HG03432 (cell line): ENCODE measurements at regions not wholly inside any gene's neighbourhood (a gene's known extent, or its start where the extent isn't known, plus 50 kb on each side); places are given as distances from the start of the nearest gene placed in this dataset.
A peak's percentile ranks its signal among the peaks of the same experiment; 100 is the strongest.
"Not testable (repeated sequence)": the region's sequence is repeated elsewhere in the genome, so short reads cannot be mapped to it uniquely, and the experiment has no call there.

Experiments
- ATAC-seq: cut with Tn5 transposase; IDR thresholded peaks from one replicate; pipeline ENCODE4 v1.9.1; 2021; ENCODE audit warnings: mild to moderate bottlenecking, moderate library complexity; ENCODE audit not compliant: unreplicated experiment

GRCh38 chr13:76668141-76668540 lies 218.1 kb downstream of the KCTD12 start:
- ATAC-seq = no peak

GRCh38 chr13:76667551-76667950 lies 218.7 kb downstream of the KCTD12 start:
- ATAC-seq = no peak

DNA sequence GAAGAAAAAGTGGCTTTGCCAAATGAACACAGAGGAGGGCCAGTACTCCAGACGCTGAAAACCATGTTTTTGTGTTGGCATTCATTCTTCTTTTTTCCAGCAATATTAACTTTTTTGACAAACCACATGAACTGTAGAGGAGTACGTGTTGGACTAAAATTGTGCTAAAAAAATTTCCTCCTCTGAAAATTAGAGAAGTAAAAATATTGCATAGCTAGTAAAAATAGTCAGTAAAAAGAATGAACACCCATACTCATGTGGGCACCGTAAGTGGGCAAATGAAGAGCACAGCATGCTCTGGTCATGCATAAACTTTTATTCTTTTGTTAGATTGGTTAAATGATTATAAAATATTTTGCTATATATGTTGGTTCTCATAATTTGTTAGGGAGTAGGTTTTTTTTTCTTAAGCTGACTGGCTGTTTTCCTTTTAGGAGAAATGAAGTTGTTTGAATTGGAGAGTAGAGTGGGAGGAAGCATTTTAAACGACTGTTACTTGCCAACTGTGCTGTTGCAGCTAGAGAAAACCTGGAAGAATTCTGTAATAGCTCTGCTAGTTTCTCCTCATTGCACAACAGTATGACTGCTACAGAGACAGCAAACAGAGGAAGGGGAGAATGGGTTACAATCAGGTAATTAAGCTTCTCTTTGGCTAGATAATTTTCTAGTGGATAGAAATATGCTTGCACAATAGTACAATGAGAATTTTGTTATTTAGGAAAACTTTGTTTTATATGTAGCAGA lies 222.4 kb downstream of the KCTD12 start:
- ATAC-seq = no peak

- not testable (repeated sequence) for ATAC-seq
Measured at GRCh38 chr13:76659074-76659473, 227.1 kb downstream of the KCTD12 start.

DNA sequence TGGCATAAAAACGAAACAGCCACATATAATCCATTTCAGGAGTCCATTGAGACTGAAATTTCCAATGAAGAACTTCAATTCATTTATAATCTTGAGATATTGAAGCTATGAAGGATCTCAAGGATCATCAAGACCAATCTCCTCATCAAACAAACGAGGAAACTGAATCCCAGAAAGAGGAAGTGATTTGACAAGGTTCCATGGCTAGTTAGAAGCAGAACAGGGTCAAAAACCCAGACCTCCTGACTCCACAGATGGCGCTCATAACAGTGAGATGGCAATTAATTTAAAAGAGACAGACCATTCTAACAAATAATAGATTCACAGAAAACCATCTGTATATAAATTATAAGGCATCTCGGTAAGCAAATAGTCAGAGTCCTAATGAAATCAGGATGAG lies 229.7 kb downstream of the KCTD12 start:
- no peak for ATAC-seq

GRCh38 chr13:76656056-76656455 lies 230.1 kb downstream of the KCTD12 start:
- ATAC-seq = no peak

DNA sequence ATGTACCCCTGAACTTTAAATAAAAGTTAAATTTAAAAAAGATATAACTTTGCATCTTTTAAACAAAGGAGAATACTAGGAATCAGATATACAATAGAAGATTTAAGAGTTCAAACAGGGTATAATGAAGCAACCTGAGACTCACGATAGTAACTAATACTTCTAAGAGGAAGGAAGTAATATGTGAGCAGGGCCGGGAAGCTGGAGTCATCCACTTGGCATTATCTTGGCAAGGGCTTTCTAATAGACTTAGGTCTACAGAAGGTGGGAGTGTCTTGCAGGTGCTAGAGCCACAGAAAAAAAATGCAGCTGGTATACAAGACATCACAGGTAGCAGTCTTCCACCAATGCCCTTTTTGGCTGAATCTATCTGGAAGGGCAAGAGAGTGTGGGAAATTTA lies 231.9 kb downstream of the KCTD12 start:
- no peak for ATAC-seq

DNA sequence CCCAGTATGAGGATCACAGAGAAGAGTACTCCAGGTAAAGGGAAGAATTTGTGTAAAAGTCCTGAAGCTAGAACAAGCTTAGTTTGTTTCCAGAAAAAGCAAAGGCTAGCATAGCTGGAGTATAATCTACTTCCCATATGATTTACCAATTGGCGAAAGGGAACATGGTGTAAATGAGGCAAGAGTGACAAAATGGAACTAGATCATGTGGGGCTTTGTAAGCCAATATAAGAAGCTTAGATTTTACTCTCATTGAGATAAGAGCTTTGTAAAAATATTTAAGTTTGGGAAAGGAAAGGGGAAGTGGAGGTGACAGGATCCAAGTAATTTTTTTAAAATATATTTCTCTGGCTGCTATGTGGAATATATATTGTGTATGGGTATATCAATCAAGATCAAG lies 234.9 kb downstream of the KCTD12 start:
- ATAC-seq = no peak

DNA sequence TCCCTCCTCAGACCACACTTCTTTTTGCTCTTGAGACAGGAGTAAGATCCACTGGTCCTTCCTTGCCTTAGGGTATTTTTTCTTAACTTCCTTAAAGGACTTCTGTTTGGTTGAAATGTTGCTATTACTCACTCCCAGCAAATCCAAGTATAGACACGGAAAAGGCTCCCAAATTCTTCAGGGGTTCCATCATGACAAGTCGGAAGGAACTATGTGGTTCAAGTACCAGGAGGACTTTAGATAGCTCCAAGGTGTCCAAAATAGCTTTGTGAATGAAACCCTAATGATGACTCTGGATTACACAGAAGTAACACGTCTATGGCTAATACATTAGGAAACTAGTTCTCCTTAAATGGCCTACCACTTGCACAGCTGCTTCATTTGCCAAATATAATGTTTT lies 238.7 kb downstream of the KCTD12 start:
- ATAC-seq = no peak

DNA sequence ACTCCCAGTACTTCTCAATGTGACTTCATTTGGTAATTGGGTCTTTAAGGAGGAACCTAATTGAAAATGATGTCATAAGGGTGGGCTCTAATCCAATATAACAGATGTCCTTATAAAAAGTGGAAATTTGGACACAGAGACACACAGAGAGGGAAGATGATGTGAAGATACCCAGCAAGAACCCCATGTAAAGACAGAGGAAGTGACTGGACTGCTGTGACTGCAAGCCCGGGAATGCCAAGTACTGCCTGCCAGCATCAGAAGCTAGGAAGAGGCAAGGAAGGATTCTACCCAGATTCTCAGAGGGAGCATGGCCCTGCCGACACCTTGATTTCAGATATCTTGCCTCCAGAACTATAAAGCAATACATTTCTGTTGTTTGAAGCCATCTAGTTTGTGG lies 239.3 kb downstream of the KCTD12 start:
- no peak for ATAC-seq

GRCh38 chr13:76645632-76646031 lies 240.6 kb downstream of the KCTD12 start:
- ATAC-seq = no peak

DNA sequence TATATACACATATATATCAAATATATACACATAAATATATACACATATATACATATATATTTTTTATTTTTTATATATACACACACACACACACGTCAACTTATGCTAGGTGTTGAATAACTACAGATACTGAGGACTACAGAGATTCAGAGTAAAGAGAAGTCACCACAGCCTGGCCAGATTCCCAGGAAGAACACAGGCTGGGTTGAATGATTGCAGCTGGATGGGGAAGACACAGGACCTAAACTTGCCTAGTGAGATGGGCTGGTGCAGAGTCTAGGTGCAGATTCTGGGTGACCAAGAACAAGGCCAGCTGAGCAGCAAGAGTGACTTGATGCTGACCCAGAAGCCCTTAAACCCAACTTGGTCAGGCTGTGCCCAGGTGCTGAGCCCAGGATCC lies 241.3 kb downstream of the KCTD12 start:
- no peak for ATAC-seq

DNA sequence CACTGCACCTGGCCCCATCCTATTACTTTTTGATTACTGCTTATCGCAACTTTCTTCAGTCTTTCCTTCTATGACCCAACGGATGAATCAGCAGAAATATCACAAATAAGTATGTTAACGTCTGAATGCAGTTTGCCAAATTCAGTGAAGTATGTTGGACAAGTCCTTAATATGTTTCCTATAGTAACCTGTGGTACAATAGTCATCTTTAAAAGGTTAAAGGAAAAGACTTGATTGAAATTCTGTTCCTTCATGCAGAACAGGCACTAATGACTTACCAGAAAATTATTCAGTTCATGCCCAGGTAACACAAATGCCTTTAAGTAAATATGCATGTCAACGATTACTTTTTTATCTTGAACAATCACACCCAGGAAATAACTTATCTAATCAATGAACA lies 242.6 kb downstream of the KCTD12 start:
- ATAC-seq = no peak

- ATAC-seq = no peak
Measured at GRCh38 chr13:76641056-76641455, 245.1 kb downstream of the KCTD12 start.

DNA sequence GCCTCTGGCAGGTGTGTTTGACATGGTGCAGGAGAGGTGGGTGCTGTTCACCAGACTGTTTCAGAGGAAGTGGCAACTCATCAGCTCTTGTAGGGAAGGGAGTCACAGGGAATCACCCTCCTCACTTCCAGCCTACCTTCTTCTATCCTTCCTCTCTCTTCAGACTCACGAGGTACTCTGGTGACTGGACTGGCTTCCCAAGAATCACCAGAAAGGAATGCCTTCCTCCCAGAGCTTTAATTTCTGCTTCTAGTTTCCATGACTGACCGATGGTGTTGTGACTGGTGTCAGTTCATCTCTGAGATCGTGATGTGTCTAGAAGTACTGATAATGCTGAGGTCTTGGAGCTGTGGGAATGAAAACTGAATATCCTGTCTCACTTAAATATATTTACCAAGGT lies 247.3 kb downstream of the KCTD12 start:
- ATAC-seq = no peak

DNA sequence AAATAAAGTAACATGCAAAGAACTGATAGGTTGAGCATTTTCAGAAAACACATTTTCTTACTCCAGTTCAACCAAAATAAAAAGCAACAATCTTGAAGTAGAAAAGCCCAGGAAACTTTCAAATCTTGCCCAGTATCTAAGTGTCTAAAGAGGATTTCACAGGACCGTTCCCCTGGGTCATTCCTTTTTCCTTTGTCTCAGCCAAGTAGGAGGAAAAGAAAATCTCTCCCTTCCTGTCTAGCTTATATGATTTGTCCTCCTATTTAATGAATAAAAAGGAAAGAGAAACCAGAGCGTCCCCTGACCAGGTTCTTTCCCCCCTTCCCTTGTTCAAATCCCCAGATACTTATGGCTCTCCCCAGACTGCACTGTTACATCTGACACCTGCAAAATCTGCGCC lies 248.0 kb downstream of the KCTD12 start:
- peak; percentile 27 for ATAC-seq

DNA sequence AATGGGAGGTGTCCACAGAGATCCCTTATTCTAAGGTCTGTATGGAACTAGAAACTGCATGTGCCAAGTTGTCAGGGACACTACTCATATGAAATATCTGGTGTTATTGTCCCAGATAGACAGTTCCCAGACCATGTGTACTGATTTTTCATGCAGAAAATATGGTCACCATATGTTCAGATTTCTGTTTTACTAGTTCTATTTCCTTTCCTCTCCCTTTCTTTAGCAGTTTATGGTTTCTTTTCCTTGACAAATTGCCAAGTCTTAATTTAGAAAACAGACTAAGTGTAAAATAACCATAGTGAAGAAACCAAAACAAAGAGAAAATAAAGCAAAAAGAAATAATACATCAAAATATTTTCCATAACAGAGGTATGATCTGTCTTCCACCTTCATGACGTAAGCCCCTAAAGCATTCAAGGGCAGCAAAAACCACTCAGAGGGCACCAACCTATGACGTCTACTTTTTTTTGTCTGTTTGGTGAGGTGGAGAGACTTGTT lies 248.5 kb downstream of the KCTD12 start:
- no peak for ATAC-seq

DNA sequence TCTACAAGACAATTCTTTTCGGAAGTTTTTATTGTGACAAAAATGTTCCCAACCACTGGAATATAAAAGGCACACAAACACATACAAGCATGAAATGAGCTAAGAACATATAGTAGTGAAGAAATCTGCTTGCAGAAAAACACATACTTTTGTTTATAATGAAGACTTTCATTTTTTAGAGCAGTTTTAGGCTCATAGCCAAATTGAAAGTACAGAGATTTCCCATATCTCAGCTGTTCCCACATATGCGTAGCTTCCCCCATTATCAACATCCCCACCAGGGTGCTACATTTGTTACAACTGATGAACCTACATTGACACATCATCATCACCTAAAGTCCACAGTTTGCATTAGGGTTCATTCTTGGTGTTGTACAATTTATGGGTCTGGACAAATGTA lies 249.4 kb downstream of the KCTD12 start:
- no peak for ATAC-seq

DNA sequence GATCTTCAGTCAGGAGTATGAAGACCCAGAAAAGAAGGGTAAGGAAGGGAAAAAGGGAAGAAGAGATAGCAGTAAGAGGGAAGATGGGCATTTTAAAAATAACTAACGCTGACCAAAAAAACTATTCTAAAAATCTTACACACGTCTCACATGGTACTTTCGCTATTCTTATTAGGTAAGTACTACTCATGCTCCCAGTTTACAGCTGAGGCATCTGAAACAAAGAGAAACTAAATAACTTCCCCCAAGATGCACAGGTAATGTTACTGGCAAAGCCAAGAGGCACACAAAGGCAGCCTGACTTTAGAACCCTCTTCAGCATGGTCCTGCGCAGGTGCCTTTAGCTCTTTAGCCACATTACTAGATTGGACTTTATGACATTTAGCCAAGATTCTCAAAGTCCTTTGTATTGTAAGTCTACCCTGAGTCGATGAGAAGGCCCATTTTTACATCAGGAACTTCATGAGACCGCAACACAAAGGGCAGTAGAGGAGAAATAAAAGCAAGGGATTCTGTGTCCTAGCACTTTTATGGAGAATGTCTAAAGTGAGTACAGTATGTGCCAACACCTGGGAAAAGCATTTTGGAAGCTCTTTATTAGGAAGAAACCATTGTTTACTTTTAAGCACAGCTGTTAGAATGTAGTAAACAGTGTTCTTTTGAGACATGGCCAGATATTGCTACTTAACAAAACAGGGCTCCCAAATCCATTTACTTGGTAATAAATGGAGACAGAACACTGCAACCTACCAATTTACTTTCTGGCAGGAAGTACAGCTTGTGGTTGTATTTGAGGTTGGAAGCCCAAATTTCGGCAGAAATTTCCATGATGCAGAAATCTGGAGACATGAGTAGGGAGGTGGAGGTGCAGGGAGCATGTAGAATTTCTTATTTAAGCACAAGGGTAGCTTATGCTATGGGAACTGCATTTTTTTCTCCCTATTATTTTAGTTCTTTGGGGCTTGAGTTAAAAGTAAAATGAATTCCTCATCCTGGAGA lies 250.7 kb downstream of the KCTD12 start:
- ATAC-seq = peak; percentile 58

DNA sequence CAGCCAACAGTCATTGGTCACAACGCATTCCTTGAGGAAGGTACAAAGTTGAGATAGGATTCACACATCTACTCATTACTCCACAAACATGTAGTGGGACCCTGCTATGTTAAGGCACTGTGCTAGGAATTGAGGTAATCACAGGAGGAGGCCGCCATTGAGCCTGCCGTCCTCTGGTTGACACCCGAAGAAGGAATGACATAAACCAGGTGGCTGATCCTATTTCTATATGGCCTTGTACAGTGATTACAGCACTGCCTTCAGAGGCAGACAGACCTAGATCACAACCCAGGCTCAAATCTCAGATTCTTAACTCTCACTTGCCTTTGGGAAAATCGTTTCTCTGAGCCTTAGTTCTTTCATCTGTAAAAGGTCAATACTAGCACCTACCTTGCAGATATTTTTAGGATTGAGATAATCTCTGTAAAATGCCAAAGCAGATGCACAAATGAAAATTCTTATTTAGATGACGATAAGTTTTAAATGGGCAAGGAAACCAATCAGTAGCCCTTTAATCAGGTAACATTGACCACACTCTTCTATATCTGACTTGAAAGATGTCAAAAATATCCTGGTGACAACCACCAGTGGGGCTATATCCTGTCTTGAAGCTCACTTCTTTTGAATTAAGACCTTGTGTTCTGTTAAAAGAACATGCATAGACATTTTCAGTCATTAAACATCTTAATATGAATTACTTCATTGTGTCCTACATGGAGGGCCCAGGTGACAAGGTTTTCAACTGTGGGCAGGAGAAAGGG lies 251.6 kb downstream of the KCTD12 start:
- peak; percentile 52 for ATAC-seq

DNA sequence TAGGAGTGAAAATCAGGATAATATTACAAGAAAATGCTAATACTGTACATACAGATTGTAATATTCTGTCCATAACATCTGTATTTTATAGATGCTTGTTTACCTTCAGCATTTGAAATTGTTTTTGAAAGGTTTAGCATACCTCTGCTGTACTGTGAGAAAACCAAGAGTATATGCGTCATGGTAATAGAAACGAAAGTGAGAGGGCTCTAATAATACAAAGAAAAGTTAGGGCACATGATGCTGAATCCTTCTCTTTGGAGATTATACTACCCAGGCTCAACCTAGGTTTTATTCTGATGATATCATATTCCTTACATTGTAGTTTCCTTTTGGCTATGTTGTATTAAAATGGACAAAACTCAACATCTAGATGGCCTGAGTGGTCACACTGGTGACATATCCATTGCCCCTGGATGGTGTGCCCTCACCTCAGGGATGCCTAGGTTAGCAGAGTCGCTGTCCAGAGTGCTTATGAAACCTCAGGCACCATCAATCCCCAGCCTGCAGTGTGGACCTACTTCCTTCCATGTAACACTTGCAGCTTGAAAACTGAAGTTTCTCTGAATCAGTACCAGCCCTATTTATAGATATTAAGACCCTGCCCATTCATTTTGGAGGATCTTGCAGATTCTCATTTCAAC lies 253.7 kb downstream of the KCTD12 start:
- peak; percentile 32 for ATAC-seq
